ENCODE measurements at regions not wholly inside any gene's neighbourhood (a gene's known extent, or its start where the extent isn't known, plus 50 kb on each side); places are given as distances from the start of the nearest gene placed in this dataset.

GRCh38 chr17:34484193-34484733, 95.1 kb upstream of the TMEM132E start:
- no peaks in the 10 kb centered on the region for H3K36me3 ChIP-seq (replicated peaks in 1 of 2; ENCODE audit: control insufficient read depth in 1 of 2, insufficient read depth in 2 of 2, low read length in 2 of 2)
- H3K79me2 ChIP-seq (ENCODE audit: insufficient read depth, low read length), result no peaks in the 10 kb centered on the region
- FAIRE-seq, result no peak
- ATAC-seq, result no peak; the same call in 2 of the 3 replicates
- H3K27ac ChIP-seq (ENCODE audit: extremely low read length, insufficient read depth, low read length), result no peak overlapping the region
- no peaks in the 10 kb centered on the region for H4K20me1 ChIP-seq (ENCODE audit: insufficient read depth, low read length)
- no peak for DNase-seq (ENCODE audit: low spot score)
- no peak overlapping the region for H3K9ac ChIP-seq (ENCODE audit: insufficient read depth, low read depth, low read length)
- TF ChIP-seq GLMP (CRISPR knock-in tag; IDR thresholded peaks at IDR 0.05; ENCODE audit: borderline replicate concordance), result no peak
- TF ChIP-seq ZNF776 (CRISPR knock-in tag; IDR thresholded peaks at IDR 0.05), result no peak
- peak; percentile 75; the same call in 1 of the 2 replicates for TF ChIP-seq ZNF768 (CRISPR knock-in tag; IDR thresholded peaks at IDR 0.05)
- TF ChIP-seq ZNF775 (CRISPR knock-in tag; IDR thresholded peaks at IDR 0.05; ENCODE audit: borderline replicate concordance), result no peak
- no peak for TF ChIP-seq SAFB2 (CRISPR knock-in tag; IDR thresholded peaks at IDR 0.05; ENCODE audit: borderline replicate concordance, low read depth)
- no peak for TF ChIP-seq NFE2L2 (IDR thresholded peaks at IDR 0.05; ENCODE audit: low read length)
- intact Hi-C loops (cut with micrococcal nuclease; ENCODE audit: unreplicated experiment), result no loop called here
- BruUV-seq (replicated peaks), result no TSS peak
- no peaks in the 10 kb centered on the region for H3K9me3 ChIP-seq (ENCODE audit: low read length)
- H3K27me3 ChIP-seq (ENCODE audit: control insufficient read depth in 1 of 2, insufficient read depth in 2 of 2, low read length in 2 of 2), result peaks cover 0 to 2% of the 10 kb centered on the region in 2 experiments; a peak in 1 of 5 replicates
- in situ Hi-C loops (cut with HindIII; ENCODE audit: extremely low pct_ligation_motif_present, low pct_unique_long_range_greater_than_20kb), result loop anchor here (10.0 kb wide), 1 partner anchor 59 kb away; no protein-coding TSS in a partner anchor
- H3K4me2 ChIP-seq (ENCODE audit: low read depth, low read length), result no peak overlapping the region
- 0% methylated on average over 1 of the region's 8 CpGs for WGBS (ENCODE audit: low lambda C conversion rate)
- ChIA-PET CTCF (ENCODE audit: low intra/inter-chr PET ratio, low total read pairs) (no interaction called here), POLR2A (no interaction called here)
- H3K4me1 ChIP-seq (ENCODE audit: insufficient read depth, low read length), result no peaks in the 10 kb centered on the region
- no peak overlapping the region for H3K4me3 ChIP-seq (replicated peaks in 1 of 3; ENCODE audit: insufficient read depth in 1 of 3, low read depth in 2 of 3, low read length in 3 of 3)
- H2AFZ ChIP-seq (ENCODE audit: low read length), result no peak overlapping the region

- FAIRE-seq (no peak), DNase-seq (ENCODE audit: low spot score) (no peak), ATAC-seq (no peak)
- POLR2A ChIA-PET, result no interaction called here
- Histone ChIP-seq H2AFZ (ENCODE audit: low read length) (no peak overlapping the region), H3K9me3 (ENCODE audit: low read length) (no peaks in the 10 kb centered on the region), H3K4me3 (replicated peaks in 1 of 3; ENCODE audit: insufficient read depth in 1 of 3, low read depth in 2 of 3, low read length in 3 of 3) (no peak overlapping the region), H3K36me3 (replicated peaks in 1 of 2; ENCODE audit: control insufficient read depth in 1 of 2, insufficient read depth in 2 of 2, low read length in 2 of 2) (no peaks in the 10 kb centered on the region), H3K27ac (ENCODE audit: extremely low read length, insufficient read depth, low read length) (no peak overlapping the region), H3K9ac (ENCODE audit: insufficient read depth, low read depth, low read length) (no peak overlapping the region), H4K20me1 (ENCODE audit: insufficient read depth, low read length) (no peaks in the 10 kb centered on the region), H3K27me3 (ENCODE audit: control insufficient read depth in 1 of 2, insufficient read depth in 2 of 2, low read length in 2 of 2) (peaks cover 2 to 5% of the 10 kb centered on the region in 2 experiments; a peak in 1 of 5 replicates), H3K4me2 (ENCODE audit: low read depth, low read length) (no peak overlapping the region), H3K79me2 (ENCODE audit: insufficient read depth, low read length) (no peaks in the 10 kb centered on the region), H3K4me1 (ENCODE audit: insufficient read depth, low read length) (no peaks in the 10 kb centered on the region)
- no TSS peak for BruUV-seq (replicated peaks)
- WGBS (ENCODE audit: low lambda C conversion rate), result 20% methylated on average over 6 of the region's 7 CpGs
- intact Hi-C loops (cut with micrococcal nuclease; ENCODE audit: unreplicated experiment) (no loop called here), in situ Hi-C loops (cut with HindIII; ENCODE audit: extremely low pct_ligation_motif_present, low pct_unique_long_range_greater_than_20kb) (loop anchor here (10.0 kb wide), 1 partner anchor 58 kb away; no protein-coding TSS in a partner anchor)
- CTCF ChIA-PET (ENCODE audit: low intra/inter-chr PET ratio, low total read pairs), result no interaction called here
- no peak for TF ChIP-seq ZNF530 (CRISPR knock-in tag; IDR thresholded peaks at IDR 0.05; ENCODE audit: low read depth)
- TF ChIP-seq HCFC1 (IDR thresholded peaks at IDR 0.05; ENCODE audit: low read depth, low read length), result no peak
- TF ChIP-seq REXO4 (CRISPR knock-in tag; IDR thresholded peaks at IDR 0.05; ENCODE audit: borderline replicate concordance), result no peak
- no peak for TF ChIP-seq AGO2 (optimal IDR thresholded peaks at IDR 0.05; ENCODE audit: low read depth, low read length)
- no peak for TF ChIP-seq SRSF1 (optimal IDR thresholded peaks at IDR 0.05; ENCODE audit: low read depth, low read length)
- no peak for TF ChIP-seq RBAK (CRISPR knock-in tag; IDR thresholded peaks at IDR 0.05)
- TF ChIP-seq HDAC2 (CRISPR knock-in tag; IDR thresholded peaks at IDR 0.05), result no peak
- no peak for TF ChIP-seq ZEB1 (IDR thresholded peaks at IDR 0.05; ENCODE audit: insufficient replicate concordance, low read depth)
- TF ChIP-seq ELK4 (CRISPR knock-in tag; IDR thresholded peaks at IDR 0.05; ENCODE audit: borderline replicate concordance), result no peak
- no peak for TF ChIP-seq CHD4 (IDR thresholded peaks at IDR 0.05; ENCODE audit: borderline replicate concordance, low read length)
- TF ChIP-seq TCF12 (IDR thresholded peaks at IDR 0.05), result no peak
- no peak for TF ChIP-seq TCF12 (CRISPR knock-in tag; IDR thresholded peaks at IDR 0.05)
- TF ChIP-seq SP4 (CRISPR knock-in tag; IDR thresholded peaks at IDR 0.05), result no peak
Measured at GRCh38 chr17:34482730-34483129, 96.7 kb upstream of the TMEM132E start.
